GM12892 (cell line): ENCODE measurements at regions not wholly inside any gene's neighbourhood (a gene's known extent, or its start where the extent isn't known, plus 50 kb on each side); places are given as distances from the start of the nearest gene placed in this dataset.

Experiments used
- DNase-seq: peaks from one replicate; pipeline ENCODE4 v3.0.0; 2011; ENCODE audit not compliant: insufficient read length
- FAIRE-seq: peaks from 2 replicates; lab custom pipeline; 2011; peaks lifted over from hg19 to GRCh38; lab: Jason Lieb, UNC
- POLR2A ChIP-seq: IDR thresholded peaks from 2 replicates; pipeline ENCODE4 v1.6.1; 2011; ENCODE audit warnings: low read depth, low read length, control low read depth
- POLR2AphosphoS5 ChIP-seq: IDR thresholded peaks from 2 replicates; pipeline ENCODE4 v1.6.1; 2011; ENCODE audit warnings: low read depth, low read length, control low read depth
- TAF1 ChIP-seq: IDR thresholded peaks from 2 replicates; pipeline ENCODE4 v1.6.1; 2011; ENCODE audit warnings: low read depth, mild to moderate bottlenecking, control low read depth, low read length, borderline replicate concordance

DNA sequence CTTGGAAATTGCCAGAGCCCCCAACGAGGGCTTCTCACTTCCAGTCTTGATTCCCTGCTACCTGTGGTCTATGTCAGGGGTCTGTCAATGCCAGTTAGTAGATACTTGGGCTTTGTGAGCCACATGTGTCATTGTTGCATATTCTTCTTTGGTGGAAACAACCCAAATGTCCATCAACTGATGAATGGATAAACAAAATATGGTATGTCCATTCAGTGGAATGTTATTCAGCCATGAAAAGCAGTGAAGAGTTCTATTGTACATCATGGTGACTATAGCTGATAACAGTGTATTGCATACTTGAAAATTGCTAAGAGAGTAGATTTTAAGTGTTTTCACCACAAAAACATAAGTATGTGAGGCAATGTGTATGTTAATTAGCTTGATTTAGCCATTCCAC, 288.1 kb downstream of the RPLP1 start:
- no peak for TF ChIP-seq TAF1
- TF ChIP-seq POLR2AphosphoS5, result no peak
- TF ChIP-seq POLR2A, result no peak
- FAIRE-seq, result no peak
- DNase-seq, result no peak

DNA sequence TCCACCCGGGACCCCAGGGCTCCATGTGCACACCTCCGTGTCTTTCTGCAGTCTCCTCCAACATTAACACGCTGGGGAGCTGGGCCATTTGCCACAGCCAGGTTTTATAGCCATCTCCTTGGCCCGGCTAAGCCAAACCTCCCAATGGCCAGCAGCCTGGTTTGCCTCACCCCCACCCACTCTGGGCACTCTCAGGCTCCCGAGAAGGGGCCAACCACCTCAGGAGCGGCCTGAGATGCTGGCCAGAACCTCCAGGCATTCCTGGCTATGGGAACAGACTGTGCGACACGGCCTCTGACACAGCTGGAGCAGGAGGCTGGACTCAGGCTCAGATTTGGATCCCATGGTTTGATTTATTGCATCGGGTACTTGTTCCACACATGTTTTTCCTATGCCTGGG, 289.7 kb downstream of the RPLP1 start:
- FAIRE-seq (no peak), DNase-seq (no peak)
- TF ChIP-seq POLR2AphosphoS5 (no peak), POLR2A (no peak)

DNA sequence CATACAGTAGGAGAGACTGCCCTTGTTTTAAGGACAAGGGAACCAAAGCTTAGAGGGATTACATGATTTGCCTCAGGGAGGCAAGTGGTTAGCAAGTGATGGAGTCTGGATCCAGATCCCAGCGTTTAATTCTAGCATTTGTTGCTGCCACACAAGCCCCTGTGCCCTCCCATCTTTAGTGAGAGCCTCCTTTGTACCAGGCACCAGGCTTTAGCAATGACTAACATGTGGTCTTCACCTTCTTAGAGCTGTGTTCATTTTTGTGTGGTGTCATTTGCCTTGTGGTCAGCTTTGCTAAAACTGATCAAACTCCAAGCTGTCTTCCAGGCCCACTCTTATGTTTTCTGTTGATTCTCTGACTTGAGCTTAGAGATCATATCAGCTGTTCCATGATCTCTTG, 290.5 kb downstream of the RPLP1 start:
- TF ChIP-seq POLR2AphosphoS5, result no peak
- TF ChIP-seq TAF1, result no peak
- no peak for TF ChIP-seq POLR2A
- DNase-seq (no peak), FAIRE-seq (no peak)

DNA sequence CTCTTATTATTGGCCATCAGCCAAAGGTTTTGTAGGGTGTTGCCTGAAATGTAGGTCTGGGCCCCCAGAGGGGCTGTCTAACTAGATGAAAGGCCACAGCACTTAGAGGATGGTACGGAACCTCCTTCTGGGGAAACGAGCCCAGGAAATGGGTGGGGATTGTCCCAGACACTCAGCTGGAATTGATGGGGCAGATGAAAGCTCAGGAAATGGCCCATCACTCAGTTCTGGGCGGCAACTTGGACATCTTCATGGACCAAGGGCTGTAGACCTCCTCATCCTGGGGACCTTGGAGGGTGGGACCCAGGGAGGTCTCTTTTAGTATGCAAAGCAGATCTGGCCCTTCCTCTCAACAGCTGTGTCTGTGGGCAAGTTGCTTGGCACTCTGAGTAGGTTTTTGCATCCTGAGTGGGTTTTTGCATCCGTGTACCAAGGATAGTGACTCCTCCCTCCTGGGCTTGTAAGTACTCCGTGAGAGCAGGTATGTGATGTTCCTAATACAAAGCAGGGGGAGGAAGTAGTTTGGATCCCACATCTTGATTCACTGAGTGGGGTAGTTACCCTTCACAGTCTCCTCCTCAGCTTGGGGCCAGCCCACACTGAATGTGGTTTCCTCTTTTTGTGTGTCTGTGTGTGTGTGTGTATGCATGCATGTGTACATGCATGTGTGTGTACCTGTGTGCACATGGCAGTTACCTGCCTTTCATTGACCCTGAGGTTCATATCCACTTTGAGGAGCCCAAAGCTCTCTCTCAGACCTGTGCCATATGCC, 292.0 kb downstream of the RPLP1 start:
- DNase-seq (no peak), FAIRE-seq (no peak)
- no peak for TF ChIP-seq POLR2AphosphoS5

DNA sequence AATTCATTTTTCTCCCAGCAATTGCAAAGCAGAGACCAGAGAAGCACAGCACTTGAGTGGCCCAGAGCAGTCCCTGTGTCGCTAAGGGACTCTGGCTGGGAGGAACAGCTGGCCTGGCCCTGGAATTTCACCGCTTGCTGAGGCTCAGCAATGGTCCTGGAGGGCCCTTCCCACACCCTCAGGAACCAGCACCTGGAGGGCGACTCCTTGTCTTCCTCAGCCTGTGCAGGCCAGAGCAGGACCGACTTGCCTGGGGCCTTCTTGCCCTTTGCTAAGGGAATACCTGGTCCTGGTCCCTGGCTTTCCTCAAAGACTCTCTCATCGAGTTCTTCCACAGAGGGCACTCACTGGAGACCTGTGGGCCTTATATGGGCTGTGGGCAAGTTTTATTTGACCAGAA, 294.6 kb downstream of the RPLP1 start:
- FAIRE-seq, result no peak

DNA sequence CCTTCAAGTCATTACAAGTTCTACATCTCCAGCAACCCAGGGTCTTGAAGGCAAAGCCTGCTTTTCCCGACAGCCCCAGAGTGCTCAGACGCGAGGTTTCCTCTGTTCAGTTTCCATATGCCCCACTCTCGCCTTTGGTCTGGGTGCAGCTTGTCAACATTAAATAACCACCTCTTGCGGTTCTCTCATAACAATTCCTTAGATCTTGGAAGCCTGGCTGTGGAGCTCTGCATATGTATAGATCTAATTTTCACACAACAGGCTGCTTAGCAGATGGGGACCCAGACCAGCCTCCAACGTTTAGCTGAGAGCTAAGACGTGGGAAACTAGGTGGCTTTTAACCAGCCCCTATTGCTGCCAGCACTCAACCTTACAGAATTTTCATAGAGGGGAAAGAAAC, 295.5 kb downstream of the RPLP1 start:
- FAIRE-seq (no peak), DNase-seq (no peak)
- no peak for TF ChIP-seq POLR2AphosphoS5
- no peak for TF ChIP-seq TAF1
- TF ChIP-seq POLR2A, result no peak

More for the DNA sequence above, 294.6 kb downstream of the RPLP1 start:
- TF ChIP-seq POLR2AphosphoS5, result no peak
- no peak for TF ChIP-seq POLR2A
- no peak for TF ChIP-seq TAF1
- no peak for DNase-seq

DNA sequence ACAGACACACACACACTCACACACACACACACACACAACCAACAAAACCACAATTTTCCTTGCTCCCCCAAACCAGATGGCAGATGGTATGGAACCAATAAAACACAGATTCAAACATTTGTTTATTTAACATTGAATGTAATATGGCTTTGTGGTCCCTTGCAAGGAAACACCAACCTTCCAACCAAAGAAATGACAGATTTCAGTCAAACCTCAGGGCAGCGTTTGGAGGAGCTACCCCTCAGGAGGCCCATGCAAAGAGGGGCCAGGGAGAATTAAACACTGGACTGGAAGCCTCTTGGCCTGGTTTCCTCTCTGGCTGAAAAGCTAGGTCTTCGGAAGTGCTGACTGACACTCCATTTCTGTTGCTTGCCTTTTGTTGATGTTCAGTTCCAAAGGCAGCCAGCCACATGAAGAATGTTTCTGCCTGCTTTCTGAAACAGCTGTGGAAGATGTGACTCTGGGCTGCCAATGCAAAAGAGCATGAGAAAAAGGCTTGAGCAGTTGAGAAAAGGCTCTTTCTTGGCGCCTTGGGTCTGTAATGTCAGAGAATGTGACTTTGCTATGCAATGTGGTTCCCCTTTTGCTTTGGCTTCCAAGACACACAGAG, 296.1 kb downstream of the RPLP1 start:
- FAIRE-seq, result no peak

DNA sequence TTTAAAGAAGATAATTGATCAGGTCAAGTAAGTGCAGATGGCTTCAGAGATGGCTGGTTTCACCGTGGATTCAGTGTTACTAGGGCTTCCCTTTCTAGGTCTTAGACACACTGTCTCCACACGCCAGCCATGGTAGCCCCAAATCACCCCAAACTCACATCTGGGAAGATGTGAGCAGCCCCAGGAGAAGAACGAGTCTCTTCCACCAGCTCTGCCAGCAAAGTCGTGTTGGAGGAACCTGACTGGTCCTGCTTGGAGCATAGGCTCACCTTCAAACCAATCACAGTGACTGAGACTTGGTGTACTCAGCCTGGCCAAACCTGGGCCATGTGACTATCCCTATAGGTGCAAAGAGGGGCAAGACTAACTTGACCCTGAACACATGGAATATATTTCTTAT, 296.7 kb downstream of the RPLP1 start:
- no peak for DNase-seq
- TF ChIP-seq POLR2A, result no peak
- no peak for TF ChIP-seq POLR2AphosphoS5
- TF ChIP-seq TAF1, result no peak
- peak; percentile 17 for FAIRE-seq

More for the DNA sequence above, 296.1 kb downstream of the RPLP1 start:
- TF ChIP-seq POLR2AphosphoS5 (no peak), POLR2A (no peak), TAF1 (no peak)
- no peak for DNase-seq

DNA sequence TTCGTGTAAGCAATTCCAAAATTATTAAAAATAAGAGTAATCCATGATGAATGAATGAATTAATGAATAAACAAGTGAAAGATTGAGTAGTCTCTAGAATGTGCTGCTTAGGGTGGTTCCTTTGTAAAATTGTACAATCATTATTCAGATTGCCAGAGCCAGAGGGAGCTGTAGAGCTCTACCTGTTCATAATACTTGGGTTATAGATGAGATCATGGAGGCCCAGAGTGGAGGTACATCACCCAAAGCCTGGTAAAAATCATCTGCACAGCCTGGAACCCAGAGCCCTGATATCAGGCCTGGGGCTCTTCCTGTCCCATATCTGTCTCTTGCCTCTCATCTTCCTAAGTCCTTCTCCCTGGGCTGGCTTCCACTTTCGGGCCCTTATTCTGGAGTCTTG, 297.2 kb downstream of the RPLP1 start:
- TF ChIP-seq POLR2A, result no peak
- no peak for TF ChIP-seq TAF1
- TF ChIP-seq POLR2AphosphoS5, result no peak
- FAIRE-seq, result peak; percentile 38
- no peak for DNase-seq

DNA sequence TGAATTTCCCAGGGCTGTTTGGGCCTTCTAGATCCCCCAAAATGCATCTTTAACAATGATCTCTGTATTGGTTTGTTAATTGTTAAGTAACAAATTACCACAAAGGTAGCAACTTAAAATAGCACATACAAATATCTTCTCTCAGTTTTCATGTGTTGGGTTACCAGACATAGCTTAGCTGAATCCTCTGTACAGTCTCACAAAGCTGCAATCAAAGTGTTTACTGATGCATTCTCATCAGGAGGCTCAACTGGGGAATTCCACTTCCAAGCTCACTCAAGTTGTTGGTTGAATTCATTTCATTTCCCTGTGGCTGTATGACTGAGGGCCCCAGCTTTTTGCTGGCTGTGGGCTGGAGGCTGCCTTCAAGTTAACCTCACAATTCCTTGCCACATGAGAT, 297.6 kb downstream of the RPLP1 start:
- TF ChIP-seq POLR2A (no peak), TAF1 (no peak), POLR2AphosphoS5 (no peak)
- no peak for FAIRE-seq
- DNase-seq, result no peak

DNA sequence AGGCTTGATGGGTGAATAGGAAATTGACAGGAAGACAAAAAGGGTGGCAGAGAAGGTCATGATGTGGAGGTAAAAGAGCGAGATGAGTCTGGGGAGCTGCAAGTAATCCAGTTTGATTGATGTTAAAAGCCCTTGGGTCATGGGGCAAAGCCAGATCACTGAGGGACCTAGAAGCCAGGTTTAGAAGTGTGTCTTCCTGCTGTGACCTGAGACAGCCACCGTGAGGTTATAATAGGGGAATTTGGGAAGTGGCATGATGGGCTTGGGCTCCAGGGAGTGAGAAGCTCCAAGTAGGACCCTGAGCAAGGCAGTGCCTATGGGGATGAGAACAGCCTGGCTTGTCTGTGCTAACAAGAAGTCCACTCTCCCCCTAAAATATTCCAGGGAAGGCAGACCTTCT, 298.5 kb downstream of the RPLP1 start:
- FAIRE-seq, result no peak
- DNase-seq, result no peak
- TF ChIP-seq POLR2AphosphoS5 (no peak), TAF1 (no peak), POLR2A (no peak)

DNA sequence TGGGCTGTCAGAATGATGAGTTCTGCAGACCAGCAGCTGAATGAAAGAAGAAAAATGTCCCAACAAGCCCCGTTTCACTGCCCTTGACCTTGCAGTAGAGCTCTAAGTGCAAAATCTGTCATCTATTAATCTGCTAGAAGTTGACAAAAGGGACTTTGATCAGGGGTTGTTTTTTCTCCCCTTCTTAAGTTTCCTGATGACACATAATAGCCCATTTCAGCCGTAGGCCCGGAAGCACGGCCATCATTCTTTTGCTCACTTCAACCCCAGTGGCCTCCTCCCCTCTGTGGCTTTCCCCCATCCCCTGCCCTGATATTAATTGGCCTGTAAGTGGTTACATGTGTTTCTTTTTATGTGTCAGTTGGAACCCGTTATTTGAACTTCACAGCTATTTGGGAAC, 298.9 kb downstream of the RPLP1 start:
- FAIRE-seq, result peak; percentile 21
- DNase-seq, result no peak
- no peak for TF ChIP-seq POLR2AphosphoS5
- TF ChIP-seq POLR2A, result no peak
- TF ChIP-seq TAF1, result no peak

DNA sequence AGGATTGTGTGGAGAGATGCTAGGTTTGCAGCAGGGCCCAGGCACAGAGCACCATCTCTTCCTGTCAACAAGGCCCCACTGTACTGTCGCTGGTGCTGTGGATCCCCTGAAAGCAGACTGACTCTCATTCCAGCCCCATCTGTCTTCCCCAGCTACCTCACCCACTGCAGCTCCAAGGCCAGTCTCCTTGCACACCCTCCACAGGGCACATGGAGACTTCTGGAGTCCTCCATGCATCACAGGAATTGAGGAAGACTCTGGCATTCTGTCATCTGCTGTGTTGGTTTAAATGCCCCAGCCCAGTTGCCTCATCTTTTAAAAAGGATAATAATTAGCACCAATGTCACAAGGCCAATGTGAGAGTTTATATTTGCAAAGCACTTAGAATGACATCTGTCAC, 301.2 kb downstream of the RPLP1 start:
- FAIRE-seq (no peak), DNase-seq (no peak)
- TF ChIP-seq POLR2AphosphoS5 (no peak), TAF1 (no peak), POLR2A (no peak)

DNA sequence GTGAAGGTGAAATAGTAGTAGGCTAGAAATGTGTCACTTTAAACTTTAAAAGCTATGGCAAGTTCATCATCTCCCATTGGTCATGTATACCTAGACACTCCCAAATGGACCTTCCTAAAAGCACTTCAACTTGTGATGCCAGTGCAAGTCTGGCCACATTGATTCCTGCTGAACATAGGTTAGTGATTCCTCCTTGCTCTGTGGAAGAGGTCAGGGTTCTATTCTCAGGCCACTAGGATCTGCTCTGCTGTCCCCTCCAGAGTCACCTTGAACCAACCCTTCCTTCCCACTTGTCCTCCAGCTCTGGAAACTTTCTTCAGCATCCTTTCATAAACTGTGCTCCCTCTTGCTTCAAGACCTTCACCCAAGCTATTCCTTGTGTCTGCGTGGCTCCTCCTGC, 301.7 kb downstream of the RPLP1 start:
- DNase-seq, result no peak
- FAIRE-seq, result no peak
- TF ChIP-seq POLR2A (no peak), POLR2AphosphoS5 (no peak), TAF1 (no peak)
